ENCODE measurements at regions not wholly inside any gene's neighbourhood (a gene's known extent, or its start where the extent isn't known, plus 50 kb on each side); places are given as distances from the start of the nearest gene placed in this dataset.

DNA sequence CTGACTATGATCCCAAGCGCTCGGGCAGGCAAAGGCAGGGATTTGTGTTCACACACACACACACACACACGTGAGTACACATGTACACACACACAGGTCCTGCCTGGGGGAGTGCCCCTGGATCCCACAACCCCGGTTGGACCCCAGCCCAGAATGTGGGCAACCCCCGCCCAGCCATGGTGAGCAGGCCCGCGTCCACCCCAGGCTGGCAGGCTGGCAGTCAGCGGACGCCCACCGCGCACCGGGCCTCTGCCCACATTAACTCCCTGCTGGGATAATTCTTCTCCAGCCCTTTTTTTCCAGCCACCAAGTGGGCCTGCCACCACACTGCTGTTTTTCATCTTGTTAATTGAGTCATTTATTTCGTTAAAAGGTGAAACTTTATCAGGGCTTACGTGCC is 256.2 kb downstream of the BCL11B start:
- TF ChIP-seq, protein P1, sequence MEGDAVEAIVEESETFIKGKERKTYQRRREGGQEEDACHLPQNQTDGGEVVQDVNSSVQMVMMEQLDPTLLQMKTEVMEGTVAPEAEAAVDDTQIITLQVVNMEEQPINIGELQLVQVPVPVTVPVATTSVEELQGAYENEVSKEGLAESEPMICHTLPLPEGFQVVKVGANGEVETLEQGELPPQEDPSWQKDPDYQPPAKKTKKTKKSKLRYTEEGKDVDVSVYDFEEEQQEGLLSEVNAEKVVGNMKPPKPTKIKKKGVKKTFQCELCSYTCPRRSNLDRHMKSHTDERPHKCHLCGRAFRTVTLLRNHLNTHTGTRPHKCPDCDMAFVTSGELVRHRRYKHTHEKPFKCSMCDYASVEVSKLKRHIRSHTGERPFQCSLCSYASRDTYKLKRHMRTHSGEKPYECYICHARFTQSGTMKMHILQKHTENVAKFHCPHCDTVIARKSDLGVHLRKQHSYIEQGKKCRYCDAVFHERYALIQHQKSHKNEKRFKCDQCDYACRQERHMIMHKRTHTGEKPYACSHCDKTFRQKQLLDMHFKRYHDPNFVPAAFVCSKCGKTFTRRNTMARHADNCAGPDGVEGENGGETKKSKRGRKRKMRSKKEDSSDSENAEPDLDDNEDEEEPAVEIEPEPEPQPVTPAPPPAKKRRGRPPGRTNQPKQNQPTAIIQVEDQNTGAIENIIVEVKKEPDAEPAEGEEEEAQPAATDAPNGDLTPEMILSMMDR (IDR thresholded peaks at IDR 0.05), result no peak
- no peak for TF ChIP-seq POLR2A (IDR thresholded peaks at IDR 0.05)
